ENCODE measurements at regions not wholly inside any gene's neighbourhood (a gene's known extent, or its start where the extent isn't known, plus 50 kb on each side); places are given as distances from the start of the nearest gene placed in this dataset.

DNA sequence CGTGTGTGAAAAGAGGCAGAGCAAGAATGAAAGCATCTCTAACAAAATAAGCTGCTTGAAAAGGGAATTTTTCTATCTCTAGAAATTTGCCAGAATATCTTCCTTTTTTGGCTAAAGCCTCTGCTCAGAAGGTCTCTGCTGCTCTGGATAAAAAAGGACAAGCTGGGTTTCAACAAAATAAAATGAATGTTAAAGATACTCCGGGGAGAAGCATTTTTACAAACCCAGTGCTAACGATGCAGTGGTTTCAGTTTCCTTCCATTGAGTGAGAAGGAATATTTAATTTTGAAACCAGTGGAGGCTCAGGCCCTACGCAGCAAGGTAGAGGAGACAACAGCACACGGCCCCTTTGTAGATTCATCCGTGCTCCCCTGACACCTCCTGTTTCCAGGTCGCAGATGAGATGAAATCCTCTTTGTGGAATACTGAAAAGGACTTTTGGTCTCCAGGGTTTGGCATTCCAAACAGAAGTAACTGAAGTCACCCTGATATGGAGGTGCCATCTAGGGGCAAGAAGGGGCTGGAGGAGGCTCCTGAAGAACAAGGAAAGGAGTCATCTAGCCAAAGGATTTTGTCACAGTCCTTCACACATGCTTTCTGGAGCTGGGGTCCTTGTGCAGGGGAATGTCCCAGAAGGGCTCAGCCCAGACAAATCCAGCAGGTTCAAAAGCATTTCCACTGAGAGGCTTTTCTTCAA, 65.7 kb upstream of the SYT6 start:
- DNase-seq (no peak), ATAC-seq (peak; percentile 33 to 68)
- no peaks in the 10 kb centered on the region for H3K27me3 ChIP-seq
- TF ChIP-seq, protein P1, sequence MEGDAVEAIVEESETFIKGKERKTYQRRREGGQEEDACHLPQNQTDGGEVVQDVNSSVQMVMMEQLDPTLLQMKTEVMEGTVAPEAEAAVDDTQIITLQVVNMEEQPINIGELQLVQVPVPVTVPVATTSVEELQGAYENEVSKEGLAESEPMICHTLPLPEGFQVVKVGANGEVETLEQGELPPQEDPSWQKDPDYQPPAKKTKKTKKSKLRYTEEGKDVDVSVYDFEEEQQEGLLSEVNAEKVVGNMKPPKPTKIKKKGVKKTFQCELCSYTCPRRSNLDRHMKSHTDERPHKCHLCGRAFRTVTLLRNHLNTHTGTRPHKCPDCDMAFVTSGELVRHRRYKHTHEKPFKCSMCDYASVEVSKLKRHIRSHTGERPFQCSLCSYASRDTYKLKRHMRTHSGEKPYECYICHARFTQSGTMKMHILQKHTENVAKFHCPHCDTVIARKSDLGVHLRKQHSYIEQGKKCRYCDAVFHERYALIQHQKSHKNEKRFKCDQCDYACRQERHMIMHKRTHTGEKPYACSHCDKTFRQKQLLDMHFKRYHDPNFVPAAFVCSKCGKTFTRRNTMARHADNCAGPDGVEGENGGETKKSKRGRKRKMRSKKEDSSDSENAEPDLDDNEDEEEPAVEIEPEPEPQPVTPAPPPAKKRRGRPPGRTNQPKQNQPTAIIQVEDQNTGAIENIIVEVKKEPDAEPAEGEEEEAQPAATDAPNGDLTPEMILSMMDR (IDR thresholded peaks at IDR 0.05 in 4 of 5, conservative IDR thresholded peaks at IDR 0.05 in 1 of 5) = peak in 3 of 5 experiments; percentile 14 to 50 (median 25)
- TF ChIP-seq POLR2A (IDR thresholded peaks at IDR 0.05) = no peak
- H3K27ac ChIP-seq = no peak overlapping the region
- H3K36me3 ChIP-seq = no peaks in the 10 kb centered on the region
- in situ Hi-C loops (cut with MboI; ENCODE audit: low sequenced_read_pairs in 4 of 4) = no loop called here
- peaks cover 0 to 6% of the 10 kb centered on the region in 2 donors for H3K4me1 ChIP-seq
- H3K9me3 ChIP-seq = no peaks in the 10 kb centered on the region
- intact Hi-C loops (cut with DNase I; ENCODE audit: low total_unique reads) = loop anchor here (2.0 kb wide), 1 partner anchor 241 kb away; the partner anchor contains the start of gene OLFML3
- H3K4me3 ChIP-seq = peak overlapping the region in 1 of 4 donors; percentile 32

DNA sequence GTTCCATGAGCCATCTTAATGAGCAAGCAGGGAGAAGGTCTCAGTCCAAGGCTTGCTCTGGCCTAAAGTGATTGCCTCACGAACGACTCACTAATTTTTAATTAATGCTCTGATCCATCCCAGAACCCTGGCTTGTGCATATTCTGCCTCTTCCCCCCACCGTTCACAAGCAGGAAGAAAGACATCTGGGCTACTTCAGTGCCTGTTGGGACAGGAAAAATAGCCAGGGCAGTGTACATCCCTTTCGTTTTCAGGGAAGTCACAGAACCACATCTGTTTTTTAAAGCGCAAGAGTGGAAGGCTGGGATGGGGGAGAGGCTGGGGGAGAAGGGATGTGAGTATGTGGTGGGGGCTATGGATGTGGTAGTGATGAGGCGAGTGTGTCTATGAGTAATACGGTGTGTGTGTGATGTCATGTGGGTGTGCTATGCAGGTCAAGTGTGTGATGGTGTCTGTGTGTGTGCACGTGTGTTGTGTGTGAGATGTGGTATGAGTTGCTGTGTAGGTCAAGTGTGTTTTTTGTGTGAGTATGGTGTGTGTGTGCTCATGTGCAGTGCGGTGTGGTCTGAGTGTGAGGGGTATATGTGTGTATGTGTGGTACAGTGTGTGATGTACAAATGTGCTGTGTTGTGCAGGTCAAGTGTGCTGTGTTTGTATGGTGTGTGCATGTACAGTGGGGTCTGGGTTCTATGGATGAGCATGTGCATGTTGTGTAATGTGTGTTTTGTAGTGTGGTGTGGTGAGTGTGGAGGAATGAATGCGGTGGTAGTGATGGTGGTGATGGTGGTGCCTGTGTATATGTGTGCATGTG, 64.9 kb upstream of the SYT6 start:
- H3K27ac ChIP-seq = no peak overlapping the region

DNA sequence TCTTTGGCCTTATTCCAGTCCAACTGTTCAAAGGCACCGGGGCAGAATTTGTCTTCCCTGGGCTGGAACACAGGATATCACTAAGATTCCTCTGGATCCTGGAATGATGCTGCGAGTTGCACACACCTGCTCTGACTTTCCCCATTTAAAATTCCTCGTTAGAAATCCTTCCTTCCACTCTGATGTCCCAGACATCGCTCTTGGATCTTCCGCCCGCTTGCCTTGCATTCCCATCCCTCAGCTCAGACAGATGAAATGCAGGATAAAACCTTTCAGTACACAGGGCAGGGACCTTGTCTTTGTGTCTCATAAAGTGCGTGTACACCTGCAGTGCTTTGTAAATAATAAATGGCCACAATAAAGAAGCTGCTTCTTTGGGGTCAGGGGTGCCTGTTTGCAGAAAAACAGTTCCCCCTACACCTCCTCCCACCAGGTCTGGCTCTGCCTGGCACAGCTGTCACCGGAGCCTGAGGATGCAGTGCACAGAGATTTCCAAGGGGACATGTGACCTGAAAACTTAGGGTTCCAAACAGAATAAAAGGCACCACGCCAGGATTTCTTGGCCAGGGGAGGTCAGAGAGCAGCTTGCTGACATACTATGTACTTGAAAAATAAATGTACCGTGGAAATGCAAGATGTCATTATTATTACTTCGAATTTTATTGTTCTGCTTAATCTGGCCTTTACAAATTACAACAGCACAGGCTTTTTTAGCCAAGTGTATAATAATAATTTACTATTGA, 62.9 kb upstream of the SYT6 start:
- Histone ChIP-seq H3K9me3 (no peaks in the 10 kb centered on the region), H3K27me3 (no peaks in the 10 kb centered on the region), H3K27ac (no peak overlapping the region), H3K4me1 (peaks cover 0 to 6% of the 10 kb centered on the region in 2 donors), H3K4me3 (no peak overlapping the region), H3K36me3 (no peaks in the 10 kb centered on the region)
- TF ChIP-seq, protein P1 (IDR thresholded peaks at IDR 0.05 in 4 of 5, conservative IDR thresholded peaks at IDR 0.05 in 1 of 5) = no peak
- no peak for TF ChIP-seq POLR2A (IDR thresholded peaks at IDR 0.05)
- ATAC-seq (no peak), DNase-seq (no peak)
- in situ Hi-C loops (cut with MboI; ENCODE audit: low sequenced_read_pairs in 4 of 4) = no loop called here
- intact Hi-C loops (cut with DNase I; ENCODE audit: low total_unique reads) = no loop called here

More for the DNA sequence above, 64.9 kb upstream of the SYT6 start:
- in situ Hi-C loops (cut with MboI; ENCODE audit: low sequenced_read_pairs in 4 of 4) = no loop called here
- Histone ChIP-seq H3K27me3 (no peaks in the 10 kb centered on the region), H3K4me1 (peaks cover 0 to 6% of the 10 kb centered on the region in 2 donors), H3K36me3 (no peaks in the 10 kb centered on the region), H3K9me3 (no peaks in the 10 kb centered on the region), H3K4me3 (peak overlapping the region in 1 of 4 donors; percentile 32)
- ATAC-seq (no peak), DNase-seq (no peak)
- TF ChIP-seq, protein P1 (IDR thresholded peaks at IDR 0.05 in 4 of 5, conservative IDR thresholded peaks at IDR 0.05 in 1 of 5) = no peak
- TF ChIP-seq POLR2A (IDR thresholded peaks at IDR 0.05) = no peak
- intact Hi-C loops (cut with DNase I; ENCODE audit: low total_unique reads) = loop anchor here (2.0 kb wide), 1 partner anchor 240 kb away; the partner anchor contains the start of gene OLFML3

DNA sequence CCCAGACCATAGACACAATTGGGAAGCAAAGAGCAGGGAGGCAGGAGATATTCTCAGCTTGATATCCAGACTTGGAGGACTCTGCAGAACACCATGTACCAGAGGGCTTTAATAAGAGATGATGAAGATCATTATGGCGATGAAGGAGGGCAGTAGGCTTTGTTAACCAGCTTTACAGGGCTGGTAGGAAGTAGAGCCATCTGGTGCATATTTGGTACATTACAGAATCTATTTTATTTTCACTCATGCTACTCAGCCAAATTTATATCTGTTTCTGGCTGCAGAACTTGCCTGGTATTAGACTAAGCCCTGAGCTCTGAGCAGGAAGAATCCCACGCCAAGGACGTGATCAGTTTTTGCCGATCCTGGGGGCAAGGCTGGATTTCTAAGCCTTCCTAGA, 61.8 kb upstream of the SYT6 start:
- TF ChIP-seq, protein P1 (IDR thresholded peaks at IDR 0.05 in 4 of 5, conservative IDR thresholded peaks at IDR 0.05 in 1 of 5) = no peak
- no peak for TF ChIP-seq POLR2A (IDR thresholded peaks at IDR 0.05)
- no peaks in the 10 kb centered on the region for H3K9me3 ChIP-seq
- H3K36me3 ChIP-seq = no peaks in the 10 kb centered on the region
- no peak overlapping the region for H3K27ac ChIP-seq
- H3K4me3 ChIP-seq = no peak overlapping the region
- DNase-seq (no peak), ATAC-seq (no peak)
- in situ Hi-C loops (cut with MboI; ENCODE audit: low sequenced_read_pairs in 4 of 4) (no loop called here), intact Hi-C loops (cut with DNase I; ENCODE audit: low total_unique reads) (no loop called here)
- H3K4me1 ChIP-seq = peaks cover 0 to 6% of the 10 kb centered on the region in 2 donors
- no peaks in the 10 kb centered on the region for H3K27me3 ChIP-seq
